ENCODE measurements at regions not wholly inside any gene's neighbourhood (a gene's known extent, or its start where the extent isn't known, plus 50 kb on each side); places are given as distances from the start of the nearest gene placed in this dataset.

- H3K9me2 ChIP-seq (replicated peaks; ENCODE audit: insufficient read depth, low read length): no peaks in the 10 kb centered on the region
- H2AFZ ChIP-seq (ENCODE audit: low read length): no peak overlapping the region
- no peaks in the 10 kb centered on the region for H3K4me1 ChIP-seq (ENCODE audit: low read length)
- no peak overlapping the region for H3K4me3 ChIP-seq (ENCODE audit: low read length)
- no peaks in the 10 kb centered on the region for H3K27me3 ChIP-seq (replicated peaks; ENCODE audit: insufficient read depth, low read length)
- H3K9ac ChIP-seq (ENCODE audit: low read length): no peak overlapping the region
- no peaks in the 10 kb centered on the region for H4K20me1 ChIP-seq (ENCODE audit: insufficient read depth, low read length)
- TF ChIP-seq CTCF (IDR thresholded peaks at IDR 0.05; ENCODE audit: low read length): no peak
- TF ChIP-seq EZH2phosphoT487 (IDR thresholded peaks at IDR 0.05; ENCODE audit: low read length): no peak
- TF ChIP-seq EZH2 (optimal IDR thresholded peaks at IDR 0.05; ENCODE audit: low read depth, low read length): no peak
- H3K36me3 ChIP-seq (replicated peaks; ENCODE audit: insufficient read depth, low read length): no peaks in the 10 kb centered on the region
- no peak overlapping the region for H3K27ac ChIP-seq (ENCODE audit: low read length)
- no peak for DNase-seq
- no peak overlapping the region for H3K4me2 ChIP-seq (ENCODE audit: low read depth, low read length)
- H3K79me2 ChIP-seq (ENCODE audit: low read length): no peaks in the 10 kb centered on the region
- H3F3A ChIP-seq (ENCODE audit: insufficient read depth, low read length): no peaks in the 10 kb centered on the region
- no peaks in the 10 kb centered on the region for H3K9me3 ChIP-seq (replicated peaks; ENCODE audit: insufficient read depth, low read length)
Measured at GRCh38 chr9:30015073-30015472, 2369.4 kb upstream of the ACO1 start.

DNA sequence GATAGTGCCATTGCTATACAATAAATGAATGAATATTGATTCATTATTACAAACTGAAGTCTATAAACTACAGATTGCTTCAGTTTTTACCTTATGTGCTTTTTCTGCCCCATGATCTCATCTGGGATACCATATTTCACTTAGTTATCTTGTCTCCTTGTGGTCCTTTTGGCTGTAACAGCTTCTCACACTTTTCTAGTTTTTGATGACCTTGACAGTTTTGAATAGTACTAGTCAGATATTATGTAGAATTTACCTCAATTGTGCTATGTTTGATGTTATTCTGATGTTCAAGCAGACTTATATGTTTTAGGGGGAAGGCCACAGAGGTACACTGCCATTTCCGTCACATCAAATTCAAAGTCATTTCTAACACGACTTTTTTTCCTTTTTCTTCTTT is 2364.3 kb upstream of the ACO1 start:
- H3K27me3 ChIP-seq (replicated peaks; ENCODE audit: insufficient read depth, low read length): no peaks in the 10 kb centered on the region
- H3K27ac ChIP-seq (ENCODE audit: low read length): no peak overlapping the region
- H4K20me1 ChIP-seq (ENCODE audit: insufficient read depth, low read length): no peaks in the 10 kb centered on the region
- TF ChIP-seq EZH2phosphoT487 (IDR thresholded peaks at IDR 0.05; ENCODE audit: low read length): no peak
- TF ChIP-seq EZH2 (optimal IDR thresholded peaks at IDR 0.05; ENCODE audit: low read depth, low read length): no peak
- no peak for TF ChIP-seq CTCF (IDR thresholded peaks at IDR 0.05; ENCODE audit: low read length)
- H3K79me2 ChIP-seq (ENCODE audit: low read length): no peaks in the 10 kb centered on the region
- no peaks in the 10 kb centered on the region for H3F3A ChIP-seq (ENCODE audit: insufficient read depth, low read length)
- H3K9ac ChIP-seq (ENCODE audit: low read length): no peak overlapping the region
- no peaks in the 10 kb centered on the region for H3K9me3 ChIP-seq (replicated peaks; ENCODE audit: insufficient read depth, low read length)
- H3K4me3 ChIP-seq (ENCODE audit: low read length): no peak overlapping the region
- H2AFZ ChIP-seq (ENCODE audit: low read length): no peak overlapping the region
- no peaks in the 10 kb centered on the region for H3K36me3 ChIP-seq (replicated peaks; ENCODE audit: insufficient read depth, low read length)
- H3K9me2 ChIP-seq (replicated peaks; ENCODE audit: insufficient read depth, low read length): no peaks in the 10 kb centered on the region
- H3K4me2 ChIP-seq (ENCODE audit: low read depth, low read length): no peak overlapping the region
- no peak for DNase-seq
- H3K4me1 ChIP-seq (ENCODE audit: low read length): no peaks in the 10 kb centered on the region

DNA sequence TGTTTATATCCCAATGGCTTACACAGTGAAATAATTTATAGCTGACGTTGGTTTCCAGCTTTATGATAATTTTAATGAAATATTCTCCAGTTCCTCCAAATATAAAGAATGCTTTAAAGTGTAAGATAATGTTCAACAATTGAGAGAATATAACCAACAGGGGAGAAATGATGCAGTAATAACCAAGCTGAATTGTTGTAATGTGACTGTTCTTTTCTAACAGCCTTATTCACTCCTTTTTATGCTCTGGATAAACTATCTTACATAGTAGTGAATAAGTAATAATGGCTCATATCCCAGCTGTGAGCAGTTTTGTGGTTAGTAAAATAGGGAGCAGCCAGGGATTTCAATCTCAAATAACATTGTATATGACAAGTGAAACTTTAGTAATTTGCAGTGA is 2348.7 kb upstream of the ACO1 start:
- H3K27me3 ChIP-seq (replicated peaks; ENCODE audit: insufficient read depth, low read length): no peaks in the 10 kb centered on the region
- H2AFZ ChIP-seq (ENCODE audit: low read length): no peak overlapping the region
- no peaks in the 10 kb centered on the region for H3F3A ChIP-seq (ENCODE audit: insufficient read depth, low read length)
- H3K36me3 ChIP-seq (replicated peaks; ENCODE audit: insufficient read depth, low read length): no peaks in the 10 kb centered on the region
- no peaks in the 10 kb centered on the region for H3K79me2 ChIP-seq (ENCODE audit: low read length)
- no peaks in the 10 kb centered on the region for H3K9me3 ChIP-seq (replicated peaks; ENCODE audit: insufficient read depth, low read length)
- H3K4me1 ChIP-seq (ENCODE audit: low read length): no peaks in the 10 kb centered on the region
- no peak overlapping the region for H3K4me3 ChIP-seq (ENCODE audit: low read length)
- no peaks in the 10 kb centered on the region for H3K9me2 ChIP-seq (replicated peaks; ENCODE audit: insufficient read depth, low read length)
- H4K20me1 ChIP-seq (ENCODE audit: insufficient read depth, low read length): no peaks in the 10 kb centered on the region
- DNase-seq: no peak
- H3K9ac ChIP-seq (ENCODE audit: low read length): no peak overlapping the region
- TF ChIP-seq EZH2 (optimal IDR thresholded peaks at IDR 0.05; ENCODE audit: low read depth, low read length): no peak
- no peak for TF ChIP-seq EZH2phosphoT487 (IDR thresholded peaks at IDR 0.05; ENCODE audit: low read length)
- TF ChIP-seq CTCF (IDR thresholded peaks at IDR 0.05; ENCODE audit: low read length): no peak
- no peak overlapping the region for H3K4me2 ChIP-seq (ENCODE audit: low read depth, low read length)
- H3K27ac ChIP-seq (ENCODE audit: low read length): no peak overlapping the region
